ENCODE measurements at regions not wholly inside any gene's neighbourhood (a gene's known extent, or its start where the extent isn't known, plus 50 kb on each side); places are given as distances from the start of the nearest gene placed in this dataset.

GRCh38 chr2:136539355-136539754 is 226.0 kb upstream of the THSD7B start:
- Histone ChIP-seq H3K4me2 (ENCODE audit: low read depth, low read length, poor library complexity, severe bottlenecking) (no peak overlapping the region), H3K27ac (ENCODE audit: low read length) (no peak overlapping the region)

GRCh38 chr2:136538489-136538888 is 226.9 kb upstream of the THSD7B start:
- H3K4me2 ChIP-seq (ENCODE audit: low read depth, low read length, poor library complexity, severe bottlenecking) = no peak overlapping the region
- H4K20me1 ChIP-seq (ENCODE audit: insufficient read depth, low read depth, low read length) = no peaks in the 10 kb centered on the region
- peaks cover 3% of the 10 kb centered on the region; the same call in 1 of the 2 replicates for H3K27me3 ChIP-seq (ENCODE audit: low read length)
- H3K4me3 ChIP-seq (ENCODE audit: low read length) = no peak overlapping the region
- no peak overlapping the region for H3K9ac ChIP-seq (ENCODE audit: low read length)
- H3K27ac ChIP-seq (ENCODE audit: low read length) = no peak overlapping the region
- no peaks in the 10 kb centered on the region for H3K4me1 ChIP-seq (ENCODE audit: low read length)
- no peaks in the 10 kb centered on the region for H3K36me3 ChIP-seq (ENCODE audit: insufficient read depth, low read length)
- no peak overlapping the region for H2AFZ ChIP-seq (ENCODE audit: low read length)
- H3K9me3 ChIP-seq (ENCODE audit: low read length) = no peaks in the 10 kb centered on the region
- no peaks in the 10 kb centered on the region for H3K79me2 ChIP-seq (ENCODE audit: low read length)
- no peak for DNase-seq
- no peaks in the 10 kb centered on the region for H3K9me2 ChIP-seq (replicated peaks; ENCODE audit: insufficient read depth, low read length)

More at GRCh38 chr2:136539355-136539754, 226.0 kb upstream of the THSD7B start:
- Histone ChIP-seq H3K27me3 (ENCODE audit: low read length) (peaks cover 3% of the 10 kb centered on the region; the same call in 1 of the 2 replicates), H3K9me2 (replicated peaks; ENCODE audit: insufficient read depth, low read length) (no peaks in the 10 kb centered on the region), H3K9ac (ENCODE audit: low read length) (no peak overlapping the region), H3K4me1 (ENCODE audit: low read length) (no peaks in the 10 kb centered on the region), H3K79me2 (ENCODE audit: low read length) (no peaks in the 10 kb centered on the region), H4K20me1 (ENCODE audit: insufficient read depth, low read depth, low read length) (no peaks in the 10 kb centered on the region), H3K9me3 (ENCODE audit: low read length) (no peaks in the 10 kb centered on the region), H3K4me3 (ENCODE audit: low read length) (no peak overlapping the region), H3K36me3 (ENCODE audit: insufficient read depth, low read length) (no peaks in the 10 kb centered on the region), H2AFZ (ENCODE audit: low read length) (no peak overlapping the region)
- no peak for DNase-seq

GRCh38 chr2:136534811-136535210 is 230.5 kb upstream of the THSD7B start:
- H3K27ac ChIP-seq (ENCODE audit: low read length) = no peak overlapping the region
- no peaks in the 10 kb centered on the region for H3K9me2 ChIP-seq (replicated peaks; ENCODE audit: insufficient read depth, low read length)
- no peaks in the 10 kb centered on the region for H3K36me3 ChIP-seq (ENCODE audit: insufficient read depth, low read length)
- H4K20me1 ChIP-seq (ENCODE audit: insufficient read depth, low read depth, low read length) = no peaks in the 10 kb centered on the region
- H3K4me2 ChIP-seq (ENCODE audit: low read depth, low read length, poor library complexity, severe bottlenecking) = no peak overlapping the region
- H3K27me3 ChIP-seq (ENCODE audit: low read length) = peaks cover 3% of the 10 kb centered on the region; the same call in 1 of the 2 replicates
- H3K9me3 ChIP-seq (ENCODE audit: low read length) = no peaks in the 10 kb centered on the region
- no peaks in the 10 kb centered on the region for H3K4me1 ChIP-seq (ENCODE audit: low read length)
- no peak overlapping the region for H3K4me3 ChIP-seq (ENCODE audit: low read length)
- no peak overlapping the region for H2AFZ ChIP-seq (ENCODE audit: low read length)
- no peaks in the 10 kb centered on the region for H3K79me2 ChIP-seq (ENCODE audit: low read length)
- DNase-seq = no peak
- H3K9ac ChIP-seq (ENCODE audit: low read length) = no peak overlapping the region

DNA sequence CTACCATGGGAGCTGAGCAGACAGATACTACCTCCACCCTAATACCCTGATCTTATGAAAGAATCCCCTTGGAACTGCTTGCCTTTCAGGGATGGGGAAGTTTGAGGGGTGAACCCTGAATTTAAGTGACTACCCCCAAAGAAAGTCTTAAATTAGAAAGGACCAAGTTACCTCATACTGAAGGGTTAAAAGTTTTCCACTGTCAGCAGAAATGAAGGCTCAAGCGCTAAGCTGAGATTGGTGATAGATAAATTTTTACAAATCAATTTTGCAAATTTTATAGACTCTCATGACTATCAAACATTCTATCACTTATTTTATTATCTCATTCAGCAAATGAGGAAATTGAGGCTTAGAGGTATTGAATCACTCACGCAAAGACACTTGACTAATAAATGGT is 233.2 kb upstream of the THSD7B start:
- no peak overlapping the region for H3K27ac ChIP-seq (ENCODE audit: low read length)
- no peak overlapping the region for H3K4me3 ChIP-seq (ENCODE audit: low read length)
- no peaks in the 10 kb centered on the region for H4K20me1 ChIP-seq (ENCODE audit: insufficient read depth, low read depth, low read length)
- H3K27me3 ChIP-seq (ENCODE audit: low read length) = no peaks in the 10 kb centered on the region
- no peaks in the 10 kb centered on the region for H3K9me2 ChIP-seq (replicated peaks; ENCODE audit: insufficient read depth, low read length)
- H3K9me3 ChIP-seq (ENCODE audit: low read length) = no peaks in the 10 kb centered on the region
- H3K9ac ChIP-seq (ENCODE audit: low read length) = no peak overlapping the region
- no peaks in the 10 kb centered on the region for H3K4me1 ChIP-seq (ENCODE audit: low read length)
- H3K36me3 ChIP-seq (ENCODE audit: insufficient read depth, low read length) = no peaks in the 10 kb centered on the region
- no peaks in the 10 kb centered on the region for H3K79me2 ChIP-seq (ENCODE audit: low read length)
- H3K4me2 ChIP-seq (ENCODE audit: low read depth, low read length, poor library complexity, severe bottlenecking) = no peak overlapping the region
- no peak overlapping the region for H2AFZ ChIP-seq (ENCODE audit: low read length)
- DNase-seq = no peak

DNA sequence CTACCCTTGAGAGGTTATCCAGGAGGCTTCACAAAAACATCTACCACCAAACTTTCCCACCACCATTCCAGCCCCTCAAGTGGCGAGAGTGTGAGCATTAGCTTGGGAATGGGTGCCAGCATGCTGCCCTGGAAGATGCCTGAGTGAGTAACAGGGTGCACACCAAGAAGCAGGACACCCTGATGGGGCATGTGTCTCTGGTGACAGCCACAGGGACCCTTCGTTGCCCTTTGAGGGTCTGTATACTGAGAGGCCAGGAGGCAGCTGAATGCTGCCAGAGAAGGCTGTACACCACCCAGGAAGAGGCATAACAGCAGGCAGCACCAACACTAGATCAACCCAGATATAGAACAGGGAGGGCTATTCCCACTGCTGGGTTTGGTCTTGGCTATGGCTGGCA is 233.6 kb upstream of the THSD7B start:
- H2AFZ ChIP-seq (ENCODE audit: low read length) = no peak overlapping the region
- no peaks in the 10 kb centered on the region for H3K27me3 ChIP-seq (ENCODE audit: low read length)
- H3K4me3 ChIP-seq (ENCODE audit: low read length) = no peak overlapping the region
- no peak overlapping the region for H3K9ac ChIP-seq (ENCODE audit: low read length)
- no peaks in the 10 kb centered on the region for H3K4me1 ChIP-seq (ENCODE audit: low read length)
- H4K20me1 ChIP-seq (ENCODE audit: insufficient read depth, low read depth, low read length) = no peaks in the 10 kb centered on the region
- no peaks in the 10 kb centered on the region for H3K79me2 ChIP-seq (ENCODE audit: low read length)
- no peak for DNase-seq
- no peak overlapping the region for H3K27ac ChIP-seq (ENCODE audit: low read length)
- H3K9me2 ChIP-seq (replicated peaks; ENCODE audit: insufficient read depth, low read length) = no peaks in the 10 kb centered on the region
- no peak overlapping the region for H3K4me2 ChIP-seq (ENCODE audit: low read depth, low read length, poor library complexity, severe bottlenecking)
- H3K9me3 ChIP-seq (ENCODE audit: low read length) = no peaks in the 10 kb centered on the region
- H3K36me3 ChIP-seq (ENCODE audit: insufficient read depth, low read length) = no peaks in the 10 kb centered on the region

- no peaks in the 10 kb centered on the region for H4K20me1 ChIP-seq (ENCODE audit: insufficient read depth, low read depth, low read length)
- no peaks in the 10 kb centered on the region for H3K27me3 ChIP-seq (ENCODE audit: low read length)
- no peaks in the 10 kb centered on the region for H3K4me1 ChIP-seq (ENCODE audit: low read length)
- no peak overlapping the region for H3K9ac ChIP-seq (ENCODE audit: low read length)
- H3K36me3 ChIP-seq (ENCODE audit: insufficient read depth, low read length) = no peaks in the 10 kb centered on the region
- no peak overlapping the region for H2AFZ ChIP-seq (ENCODE audit: low read length)
- H3K9me2 ChIP-seq (replicated peaks; ENCODE audit: insufficient read depth, low read length) = no peaks in the 10 kb centered on the region
- no peaks in the 10 kb centered on the region for H3K79me2 ChIP-seq (ENCODE audit: low read length)
- no peaks in the 10 kb centered on the region for H3K9me3 ChIP-seq (ENCODE audit: low read length)
- no peak for DNase-seq
- H3K4me2 ChIP-seq (ENCODE audit: low read depth, low read length, poor library complexity, severe bottlenecking) = no peak overlapping the region
- H3K27ac ChIP-seq (ENCODE audit: low read length) = no peak overlapping the region
- no peak overlapping the region for H3K4me3 ChIP-seq (ENCODE audit: low read length)
Observed at GRCh38 chr2:136530146-136530545, 235.2 kb upstream of the THSD7B start.

DNA sequence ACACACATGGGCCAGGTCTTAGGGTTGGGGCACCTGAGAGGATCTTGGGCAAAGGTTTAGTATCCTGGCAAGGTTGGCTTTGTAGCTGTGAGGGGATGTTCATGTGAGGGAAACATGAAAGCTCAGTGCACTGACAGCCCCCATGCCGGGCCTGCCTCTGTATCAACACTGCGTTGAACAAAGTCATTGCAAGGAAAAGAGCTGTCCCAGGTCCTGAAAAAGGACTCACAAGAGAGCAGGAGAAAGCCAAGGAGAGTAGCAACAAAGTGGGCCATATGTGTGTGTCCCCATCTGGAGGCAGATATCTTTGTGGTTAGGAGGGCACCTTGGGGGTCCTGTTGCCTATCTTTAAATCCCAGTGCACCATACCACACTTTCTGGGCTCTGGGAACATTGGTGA is 237.8 kb upstream of the THSD7B start:
- Histone ChIP-seq H4K20me1 (ENCODE audit: insufficient read depth, low read depth, low read length) (no peaks in the 10 kb centered on the region), H3K4me2 (ENCODE audit: low read depth, low read length, poor library complexity, severe bottlenecking) (no peak overlapping the region), H3K4me1 (ENCODE audit: low read length) (no peaks in the 10 kb centered on the region), H3K4me3 (ENCODE audit: low read length) (no peak overlapping the region), H3K27ac (ENCODE audit: low read length) (no peak overlapping the region), H3K9ac (ENCODE audit: low read length) (no peak overlapping the region), H3K36me3 (ENCODE audit: insufficient read depth, low read length) (no peaks in the 10 kb centered on the region), H2AFZ (ENCODE audit: low read length) (no peak overlapping the region), H3K27me3 (ENCODE audit: low read length) (no peaks in the 10 kb centered on the region), H3K9me3 (ENCODE audit: low read length) (no peaks in the 10 kb centered on the region), H3K79me2 (ENCODE audit: low read length) (no peaks in the 10 kb centered on the region), H3K9me2 (replicated peaks; ENCODE audit: insufficient read depth, low read length) (no peaks in the 10 kb centered on the region)
- DNase-seq = peak; percentile 70

DNA sequence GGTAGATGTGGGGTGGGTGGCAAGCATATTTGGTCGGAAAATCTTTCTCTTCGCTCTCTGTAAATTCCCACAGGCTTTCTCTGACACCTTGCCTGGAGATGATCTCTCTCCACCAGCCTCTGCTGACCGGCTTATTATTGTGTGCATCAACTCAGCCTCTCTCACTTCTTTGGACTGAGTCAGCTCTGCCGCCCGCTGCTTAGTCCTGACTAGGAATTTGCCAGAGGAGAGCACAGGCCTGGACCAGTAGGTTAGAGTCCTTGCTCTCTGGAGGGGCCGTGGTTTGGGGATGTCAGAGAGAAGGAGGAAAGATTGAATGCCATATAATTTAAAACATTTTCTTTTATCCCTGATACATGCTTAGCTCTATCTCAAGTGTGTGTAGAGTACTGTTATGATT is 242.6 kb upstream of the THSD7B start:
- no peak for DNase-seq
- H3K27me3 ChIP-seq (ENCODE audit: low read length) = no peaks in the 10 kb centered on the region
- no peak overlapping the region for H2AFZ ChIP-seq (ENCODE audit: low read length)
- H3K4me2 ChIP-seq (ENCODE audit: low read depth, low read length, poor library complexity, severe bottlenecking) = no peak overlapping the region
- no peak overlapping the region for H3K4me3 ChIP-seq (ENCODE audit: low read length)
- no peak overlapping the region for H3K9ac ChIP-seq (ENCODE audit: low read length)
- H3K27ac ChIP-seq (ENCODE audit: low read length) = no peak overlapping the region
- H3K36me3 ChIP-seq (ENCODE audit: insufficient read depth, low read length) = no peaks in the 10 kb centered on the region
- no peaks in the 10 kb centered on the region for H3K79me2 ChIP-seq (ENCODE audit: low read length)
- no peaks in the 10 kb centered on the region for H3K9me2 ChIP-seq (replicated peaks; ENCODE audit: insufficient read depth, low read length)
- H4K20me1 ChIP-seq (ENCODE audit: insufficient read depth, low read depth, low read length) = no peaks in the 10 kb centered on the region
- no peaks in the 10 kb centered on the region for H3K9me3 ChIP-seq (ENCODE audit: low read length)
- H3K4me1 ChIP-seq (ENCODE audit: low read length) = no peaks in the 10 kb centered on the region

DNA sequence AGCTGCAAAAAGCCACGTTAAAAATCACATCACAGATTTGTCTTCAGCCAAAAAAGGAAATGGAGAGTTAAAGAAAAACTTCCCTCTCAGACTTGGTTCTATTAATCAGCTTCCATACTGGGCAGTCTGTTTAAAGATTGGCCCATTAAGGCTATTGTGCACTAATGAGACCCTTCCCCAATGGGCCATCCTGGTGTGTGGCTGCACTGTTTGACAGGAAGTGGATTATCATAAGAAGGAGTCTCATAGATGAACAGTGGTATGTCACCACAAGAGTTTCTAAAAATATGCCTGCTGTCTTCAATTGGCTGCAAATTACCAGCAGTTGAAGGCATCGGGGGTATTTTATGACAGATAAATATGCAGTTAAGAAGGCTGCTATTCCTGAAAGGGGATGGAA is 247.6 kb upstream of the THSD7B start:
- Histone ChIP-seq H3K9ac (ENCODE audit: low read length) (no peak overlapping the region), H3K79me2 (ENCODE audit: low read length) (no peaks in the 10 kb centered on the region), H3K4me1 (ENCODE audit: low read length) (no peaks in the 10 kb centered on the region), H4K20me1 (ENCODE audit: insufficient read depth, low read depth, low read length) (no peaks in the 10 kb centered on the region), H3K27me3 (ENCODE audit: low read length) (no peaks in the 10 kb centered on the region), H3K36me3 (ENCODE audit: insufficient read depth, low read length) (no peaks in the 10 kb centered on the region), H3K27ac (ENCODE audit: low read length) (no peak overlapping the region), H3K4me3 (ENCODE audit: low read length) (no peak overlapping the region), H2AFZ (ENCODE audit: low read length) (no peak overlapping the region), H3K4me2 (ENCODE audit: low read depth, low read length, poor library complexity, severe bottlenecking) (no peak overlapping the region), H3K9me2 (replicated peaks; ENCODE audit: insufficient read depth, low read length) (no peaks in the 10 kb centered on the region), H3K9me3 (ENCODE audit: low read length) (no peaks in the 10 kb centered on the region)
- DNase-seq = peak; percentile 16
